ENCODE measurements at regions not wholly inside any gene's neighbourhood (a gene's known extent, or its start where the extent isn't known, plus 50 kb on each side); places are given as distances from the start of the nearest gene placed in this dataset.
"Not testable (repeated sequence)": the region's sequence is repeated elsewhere in the genome, so short reads cannot be mapped to it uniquely, and the experiment has no call there.

DNA sequence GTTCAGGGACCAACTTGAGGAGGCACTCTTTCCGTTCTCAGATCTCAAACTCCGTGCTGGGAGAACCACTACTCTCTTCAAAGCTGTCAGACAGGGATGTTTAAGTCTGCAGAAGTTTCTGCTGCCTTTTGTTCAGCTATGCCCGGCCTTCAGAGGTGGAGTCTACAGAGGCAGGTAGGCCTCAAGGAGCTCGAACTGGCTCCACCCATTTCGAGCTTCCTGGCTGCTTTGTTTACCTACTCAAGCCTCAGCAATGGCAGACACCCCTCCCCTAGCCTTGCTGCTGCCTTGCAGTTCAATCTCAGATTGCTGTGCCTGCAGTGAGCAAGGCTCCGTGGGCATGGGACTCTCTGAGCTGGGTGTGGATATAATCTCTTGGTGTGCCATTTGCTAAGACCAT lies 108.2 kb downstream of the DHRS2 start:
- H3K4me3 ChIP-seq, H3K27ac ChIP-seq: not testable (repeated sequence)

DNA sequence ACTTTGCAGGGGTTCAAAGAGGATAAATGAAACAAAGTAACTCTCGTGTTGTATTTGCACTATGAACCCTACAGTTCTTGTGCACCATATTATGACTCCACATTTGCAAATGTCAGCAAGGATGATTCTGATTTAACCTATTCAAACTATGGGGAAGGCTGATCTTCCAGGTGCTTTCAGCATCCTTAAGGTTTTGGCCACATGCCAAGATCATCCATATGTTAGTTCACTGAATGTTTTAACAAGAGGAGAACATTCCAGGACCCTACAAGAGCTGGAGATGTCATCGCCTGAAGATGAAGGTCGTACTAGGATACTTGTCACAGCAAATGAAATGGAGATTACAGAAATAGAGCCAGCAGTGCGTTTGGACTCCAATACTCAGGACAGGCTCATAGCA lies 114.2 kb downstream of the DHRS2 start:
- Histone ChIP-seq H3K27ac (no peak overlapping the region), H3K4me3 (no peak overlapping the region)

DNA sequence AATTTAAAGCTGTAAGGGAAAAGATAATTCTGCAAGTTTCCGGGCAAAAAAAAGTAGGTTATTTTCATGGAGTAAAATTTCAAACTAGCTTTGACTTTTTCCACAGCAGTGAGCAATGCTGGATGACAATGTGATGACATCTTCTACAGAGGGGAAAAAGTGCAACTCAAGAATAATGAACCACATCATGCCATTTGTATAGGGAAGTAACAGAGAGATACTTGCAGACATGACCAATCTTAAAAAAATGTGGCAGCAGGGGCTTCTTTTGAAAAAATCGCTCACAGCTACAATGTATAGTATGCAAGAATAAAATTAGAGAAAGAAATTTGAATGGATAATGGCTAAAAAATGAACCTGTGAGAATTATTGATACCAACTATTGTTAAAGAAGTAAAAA lies 115.5 kb downstream of the DHRS2 start:
- Histone ChIP-seq H3K4me3 (no peak overlapping the region), H3K27ac (no peak overlapping the region)

DNA sequence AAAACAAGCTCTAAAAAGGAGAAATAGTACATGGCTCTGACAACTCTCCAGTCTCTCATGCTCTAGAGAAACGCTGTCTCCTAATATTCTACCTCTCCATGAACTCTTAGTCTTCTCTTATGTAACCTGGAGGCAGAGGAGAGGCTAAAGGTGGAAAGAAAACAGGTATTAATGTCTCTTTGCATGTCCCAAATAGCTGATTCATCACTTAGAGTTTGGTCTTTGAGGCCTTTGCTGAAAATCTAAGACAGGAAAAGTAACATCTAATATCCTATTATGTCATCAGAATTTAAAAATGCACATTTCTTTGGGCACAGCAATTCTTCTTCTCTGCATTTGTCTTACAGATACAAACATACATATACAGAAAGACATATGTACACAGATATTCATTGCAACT lies 127.2 kb downstream of the DHRS2 start:
- Histone ChIP-seq H3K27ac (no peak overlapping the region), H3K4me3 (no peak overlapping the region)

DNA sequence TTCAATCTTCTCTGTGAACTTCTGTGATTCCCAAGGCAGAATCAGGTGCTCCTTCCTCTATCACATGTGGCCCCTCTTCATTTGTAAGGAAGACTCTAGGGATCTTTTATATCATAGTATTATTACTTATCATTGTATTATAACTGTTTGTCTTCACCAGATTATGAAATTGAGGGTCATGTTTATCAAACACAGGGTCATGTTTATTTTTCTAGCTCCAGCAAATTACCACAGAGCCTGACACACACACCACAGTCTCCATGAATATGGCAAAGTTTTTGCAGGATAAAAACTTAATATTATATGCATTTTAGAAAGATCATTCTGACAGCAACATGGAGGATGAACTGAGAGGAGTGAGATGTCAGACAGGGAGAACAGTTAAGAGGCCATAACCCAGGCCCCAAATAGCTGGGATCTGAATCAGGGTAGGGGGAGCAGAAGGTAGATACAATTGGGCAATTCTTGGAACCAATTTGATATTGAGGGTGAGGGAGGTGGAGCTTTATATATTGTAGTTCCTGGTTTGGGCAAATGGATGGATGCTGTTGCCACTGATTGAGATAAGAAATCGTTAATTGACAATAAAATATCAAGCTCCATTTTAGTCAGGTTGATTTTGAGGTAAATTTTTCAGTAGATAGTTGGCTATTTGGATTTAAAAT lies 130.7 kb downstream of the DHRS2 start:
- Histone ChIP-seq H3K4me3 (no peak overlapping the region), H3K27ac (no peak overlapping the region)

DNA sequence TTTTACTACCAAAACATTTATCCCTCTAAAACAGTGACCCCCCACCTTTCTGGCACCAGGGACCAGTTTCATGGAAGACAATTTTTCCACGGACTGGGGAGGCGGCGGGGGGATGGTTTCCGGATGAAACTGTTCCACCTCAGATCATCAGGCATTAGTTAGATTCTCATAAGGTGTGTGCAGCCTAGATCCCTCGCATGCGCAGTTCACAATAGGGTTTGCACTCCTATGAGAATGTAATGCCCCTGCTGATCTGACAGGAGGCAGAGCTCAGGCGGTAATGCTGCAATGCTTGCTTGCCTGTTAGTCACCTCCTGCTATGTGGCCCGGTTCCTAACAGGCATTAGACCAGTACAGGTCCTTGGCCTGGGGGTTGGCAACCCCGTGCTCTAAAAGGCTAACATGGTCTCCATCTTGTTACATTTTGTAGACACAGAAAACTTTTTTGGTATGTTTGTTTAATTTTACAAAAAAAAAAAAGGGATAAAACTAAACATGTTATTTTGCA lies 133.1 kb downstream of the DHRS2 start:
- H3K27ac ChIP-seq = not testable (repeated sequence)

DNA sequence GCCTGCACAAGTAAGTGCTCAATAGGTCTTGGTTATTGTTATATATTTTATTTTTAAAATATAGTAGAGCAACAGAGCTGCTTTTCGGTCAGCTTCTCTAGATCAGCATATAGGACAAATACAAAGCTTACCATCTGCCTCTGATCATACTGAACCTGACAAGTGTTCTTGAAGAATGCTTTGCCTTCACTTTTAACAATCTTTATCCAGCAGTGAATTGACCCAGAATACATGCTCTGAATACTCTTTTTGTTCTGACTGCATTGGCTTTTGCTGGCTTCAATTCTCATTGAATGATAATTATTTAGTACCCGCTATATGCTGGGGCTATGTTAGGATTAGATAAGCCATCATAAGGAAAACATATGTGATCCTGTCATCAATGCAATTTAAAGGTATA lies 137.8 kb downstream of the DHRS2 start:
- H3K27ac ChIP-seq = no peak overlapping the region
- no peak overlapping the region for H3K4me3 ChIP-seq

More for the DNA sequence above, 133.1 kb downstream of the DHRS2 start:
- H3K4me3 ChIP-seq = not testable (repeated sequence)

DNA sequence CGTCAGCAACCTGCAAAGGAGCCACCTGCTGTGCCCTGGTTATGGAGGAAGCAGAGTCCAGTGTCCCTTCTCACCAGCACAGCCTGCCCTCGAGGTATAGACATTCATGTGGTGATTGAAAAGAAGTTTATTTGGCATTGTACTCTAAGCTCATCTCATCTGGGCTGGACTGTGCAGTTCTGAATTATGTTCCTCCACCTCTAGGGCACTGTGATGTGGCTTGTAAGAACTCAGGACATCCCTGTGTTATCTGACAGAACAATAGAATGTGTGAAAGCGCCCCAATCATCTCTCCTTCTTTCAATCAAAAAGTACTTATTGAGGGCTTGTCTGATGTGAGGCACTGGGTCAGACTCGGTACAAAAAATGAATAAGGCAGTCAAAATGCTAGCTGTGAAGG lies 140.1 kb downstream of the DHRS2 start:
- Histone ChIP-seq H3K27ac (no peak overlapping the region), H3K4me3 (no peak overlapping the region)

DNA sequence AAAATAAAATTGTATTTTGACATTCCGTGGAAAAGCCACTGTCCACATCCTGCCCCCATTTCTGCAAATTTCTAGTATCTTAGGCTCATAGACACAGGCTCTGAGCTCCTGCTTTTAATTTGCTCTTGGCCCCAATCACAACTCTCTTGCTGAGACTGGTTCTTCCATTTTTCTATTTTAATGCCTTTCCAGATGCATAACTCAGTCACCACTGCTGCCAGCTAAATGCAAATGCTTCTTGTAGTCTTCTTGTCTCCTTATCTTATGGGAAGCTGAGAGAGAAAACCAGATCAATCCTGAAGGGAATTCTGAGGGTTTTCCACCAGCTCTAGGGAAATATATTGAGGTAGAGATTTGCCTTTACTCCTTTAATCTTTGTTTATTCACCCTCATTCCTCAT lies 149.0 kb downstream of the DHRS2 start:
- Histone ChIP-seq H3K4me3 (no peak overlapping the region), H3K27ac (no peak overlapping the region)

DNA sequence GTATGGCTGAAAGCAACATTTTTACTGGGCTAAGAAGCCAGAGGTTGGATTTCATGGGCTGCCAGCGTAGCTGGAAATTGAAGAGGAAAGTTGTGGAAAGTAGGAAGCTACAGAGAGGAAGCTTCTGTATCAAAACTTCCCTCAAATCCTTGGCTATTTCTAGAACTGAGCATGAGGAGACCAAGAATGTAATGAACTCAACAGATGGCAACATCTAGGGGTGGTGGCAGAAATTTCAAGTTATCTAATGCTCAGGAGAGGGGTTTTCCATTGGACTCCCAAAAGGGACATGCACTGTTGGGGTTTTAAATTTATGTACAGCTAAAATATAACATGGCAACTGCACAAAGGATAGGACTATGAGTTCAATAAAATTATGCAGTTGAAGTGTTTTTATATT lies 151.3 kb downstream of the DHRS2 start:
- no peak overlapping the region for H3K27ac ChIP-seq
- H3K4me3 ChIP-seq = no peak overlapping the region

DNA sequence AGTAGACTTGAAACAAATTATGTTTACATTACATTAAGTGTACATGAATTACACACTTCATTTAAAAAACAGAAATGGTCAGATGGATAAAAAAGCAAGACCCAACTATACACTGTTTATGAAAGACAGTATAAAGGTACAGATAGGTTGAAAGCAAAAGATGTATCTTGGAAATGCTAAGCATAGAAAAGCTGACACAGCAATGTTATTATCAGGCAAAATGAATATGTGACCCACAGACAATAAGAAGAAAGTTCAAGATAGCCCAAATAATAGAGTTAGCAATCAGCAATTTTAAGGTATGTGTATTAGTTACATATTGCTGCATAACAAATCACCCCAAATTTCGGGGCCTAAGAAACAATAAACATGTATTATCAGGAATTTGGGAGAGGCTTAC lies 153.5 kb downstream of the DHRS2 start:
- Histone ChIP-seq H3K27ac (no peak overlapping the region), H3K4me3 (no peak overlapping the region)

DNA sequence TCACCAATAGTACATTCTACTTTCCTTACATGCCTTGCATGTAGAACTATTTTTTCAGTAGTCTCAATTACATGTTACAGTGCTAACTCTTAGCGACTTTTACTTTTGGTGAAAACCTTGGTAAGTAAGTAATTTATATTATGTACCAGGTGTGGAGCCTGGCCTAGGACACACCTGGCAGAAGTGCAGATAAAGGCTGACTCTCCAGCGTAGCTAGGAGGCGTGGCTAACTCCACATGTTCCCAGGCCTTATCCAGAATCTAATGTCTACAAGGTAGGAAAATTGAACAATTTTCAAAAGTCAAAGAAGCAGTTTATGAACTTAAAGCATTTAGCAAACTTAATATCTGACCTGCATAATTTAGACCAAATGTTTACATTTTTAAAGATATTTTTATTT lies 157.4 kb downstream of the DHRS2 start:
- no peak overlapping the region for H3K27ac ChIP-seq
- no peak overlapping the region for H3K4me3 ChIP-seq

DNA sequence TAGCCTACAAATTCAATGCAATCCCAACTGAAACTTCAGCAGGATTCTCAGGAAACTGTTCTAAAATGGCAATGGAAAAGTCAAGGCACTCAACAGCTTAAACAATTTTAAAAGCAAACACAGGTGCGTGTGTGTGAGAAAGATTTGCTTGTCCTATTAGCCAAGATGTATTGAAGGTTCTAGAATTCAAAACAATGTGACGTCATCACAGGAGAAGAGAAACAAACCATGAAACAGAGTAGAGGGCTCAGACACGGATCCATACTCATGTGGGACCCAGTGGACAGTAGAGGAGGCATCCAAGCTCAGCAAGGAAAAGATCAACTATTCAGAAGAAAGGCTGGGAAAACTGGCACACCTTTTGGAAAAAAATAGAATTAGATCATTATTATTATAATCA lies 152.8 kb upstream of the DHRS4 start:
- H3K27ac ChIP-seq = no peak overlapping the region
- H3K4me3 ChIP-seq = no peak overlapping the region

DNA sequence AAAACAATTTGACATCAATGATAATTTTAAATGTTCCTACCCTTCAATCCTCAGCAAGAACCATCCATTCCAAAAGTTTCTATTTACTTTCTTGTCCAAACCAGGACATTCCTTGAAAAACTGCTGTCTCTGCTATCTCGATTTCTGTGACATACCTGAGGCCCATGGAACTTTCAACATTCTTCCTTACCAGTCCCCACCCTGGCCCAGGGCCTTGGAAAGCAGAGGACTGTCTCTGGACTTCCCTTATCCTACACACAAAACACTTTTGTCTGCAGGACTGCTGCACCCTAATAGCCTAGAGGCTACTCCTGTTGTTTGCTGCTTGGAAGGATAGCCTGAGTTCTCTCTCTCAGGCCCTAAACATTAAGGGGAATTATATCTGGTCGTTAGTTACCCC lies 151.8 kb upstream of the DHRS4 start:
- Histone ChIP-seq H3K27ac (no peak overlapping the region), H3K4me3 (no peak overlapping the region)

DNA sequence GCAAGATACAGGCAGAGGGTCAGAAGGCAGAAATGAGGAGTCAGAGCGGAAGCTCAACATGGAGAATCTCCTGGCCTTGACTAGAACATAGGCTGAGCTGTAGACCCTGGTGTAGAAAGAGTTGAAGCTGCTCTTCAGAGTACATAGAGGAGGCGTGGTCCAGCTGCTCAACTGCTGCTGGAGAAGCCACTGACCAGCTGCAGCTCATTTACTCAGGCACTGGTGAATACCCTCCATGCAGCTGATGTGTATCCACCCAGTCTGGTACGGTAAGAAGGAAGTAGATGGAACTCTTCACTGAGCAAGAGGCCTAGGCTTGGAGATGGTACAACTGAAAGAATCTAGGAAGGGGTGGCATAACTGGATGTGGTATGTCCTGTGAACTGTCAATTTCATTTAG lies 148.8 kb upstream of the DHRS4 start:
- Histone ChIP-seq H3K4me3 (no peak overlapping the region), H3K27ac (no peak overlapping the region)

DNA sequence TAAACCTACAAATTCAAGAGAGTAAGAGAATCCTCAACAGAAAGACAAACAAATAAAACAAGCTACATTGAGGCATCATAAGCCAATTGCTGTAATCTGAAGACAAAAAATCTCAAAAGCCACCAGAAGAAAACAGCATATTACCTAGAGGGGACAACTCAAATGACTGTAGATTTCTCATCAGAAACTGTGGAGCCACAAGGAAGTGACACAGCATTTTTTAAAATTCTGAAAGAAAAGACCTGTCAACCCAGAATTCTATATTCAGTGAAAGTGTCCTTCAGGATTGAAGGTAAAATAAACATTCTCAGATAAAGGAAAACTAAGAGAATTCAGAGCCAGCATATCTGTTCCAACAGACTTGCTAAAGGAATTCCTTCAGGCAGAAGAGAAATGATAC lies 147.8 kb upstream of the DHRS4 start:
- no peak overlapping the region for H3K4me3 ChIP-seq
- no peak overlapping the region for H3K27ac ChIP-seq

DNA sequence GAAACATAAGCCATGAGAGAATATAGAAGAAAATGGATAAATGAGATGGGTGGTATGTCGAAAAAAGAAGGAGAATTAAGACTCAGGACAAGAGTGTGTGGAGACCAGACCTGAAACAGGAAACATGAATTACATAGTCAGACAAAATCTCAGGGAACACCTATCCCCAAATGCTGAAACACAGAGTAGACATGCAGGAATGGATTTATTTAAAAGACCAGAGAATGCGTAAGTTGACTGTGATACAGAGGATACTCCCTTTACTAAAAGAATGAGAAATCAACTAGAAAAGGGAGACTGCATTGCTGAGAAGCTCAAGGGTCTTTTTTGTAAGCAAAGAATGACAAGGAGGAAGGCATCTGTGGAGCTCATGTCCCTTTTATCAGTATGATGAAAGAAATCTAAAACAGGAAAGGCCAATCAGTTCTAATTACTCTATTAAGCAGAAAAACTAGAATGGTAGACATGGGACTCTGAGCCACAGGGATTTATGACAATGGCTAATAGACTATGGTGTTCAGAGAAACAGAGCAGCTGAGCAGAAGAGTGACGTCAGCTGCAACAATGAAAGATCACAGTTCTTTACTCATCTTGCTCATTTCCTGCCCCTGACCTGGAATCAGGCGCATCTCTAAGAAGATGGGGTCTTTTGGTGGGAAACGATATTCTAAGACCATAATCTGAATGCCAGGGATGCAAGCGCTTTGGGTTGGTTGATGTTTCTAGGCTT lies 138.9 kb upstream of the DHRS4 start:
- Histone ChIP-seq H3K27ac (no peak overlapping the region), H3K4me3 (no peak overlapping the region)

DNA sequence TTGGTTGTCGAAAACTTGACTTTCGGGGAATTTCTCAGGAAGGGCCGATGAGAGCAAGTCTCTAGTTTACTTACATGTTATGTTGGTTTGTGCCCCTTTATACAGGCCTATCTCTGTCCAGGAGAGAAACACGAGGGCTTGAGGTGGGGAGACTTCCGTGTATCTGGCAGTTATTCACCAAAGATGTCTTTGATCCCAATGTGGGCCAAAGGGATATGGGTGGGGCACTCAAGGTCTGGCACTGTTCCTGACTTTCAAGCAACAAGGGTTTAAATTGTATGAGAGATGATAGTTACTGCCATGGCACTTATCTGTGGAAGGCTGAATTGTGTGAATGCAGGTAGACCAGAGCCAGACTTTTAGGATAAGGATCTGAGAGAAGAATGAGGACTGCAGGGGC lies 137.2 kb upstream of the DHRS4 start:
- no peak overlapping the region for H3K27ac ChIP-seq
- H3K4me3 ChIP-seq = no peak overlapping the region

DNA sequence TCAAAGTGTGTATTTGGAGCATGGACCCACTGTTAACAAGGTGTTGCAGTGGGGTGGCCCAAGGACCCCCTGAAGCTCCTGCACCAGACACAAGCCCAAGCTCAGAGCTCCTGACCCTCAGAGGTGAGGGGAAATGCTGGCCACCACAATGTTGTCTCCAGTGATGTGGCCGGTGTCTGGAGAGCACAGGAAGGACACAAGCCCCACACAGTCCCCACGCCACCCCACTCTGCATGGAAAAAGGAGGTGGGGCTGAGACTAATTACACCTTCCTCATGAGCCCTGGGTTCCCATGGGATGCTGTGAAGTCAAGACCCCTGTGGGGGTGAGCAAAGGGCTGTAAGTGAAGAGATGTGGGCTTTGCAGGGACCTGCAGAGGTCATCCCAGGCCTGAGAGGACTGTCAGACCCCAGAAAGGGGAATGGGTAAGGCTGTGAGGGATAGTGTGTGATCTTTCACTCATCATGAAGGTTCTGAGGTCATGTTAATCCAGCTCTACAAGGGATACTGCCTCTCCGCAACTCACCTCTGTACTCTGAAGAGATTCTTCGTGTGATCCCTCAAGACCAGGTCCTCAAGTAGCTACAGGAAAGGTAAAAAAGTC lies 136.3 kb upstream of the DHRS4 start:
- no peak overlapping the region for H3K4me3 ChIP-seq
- no peak overlapping the region for H3K27ac ChIP-seq

DNA sequence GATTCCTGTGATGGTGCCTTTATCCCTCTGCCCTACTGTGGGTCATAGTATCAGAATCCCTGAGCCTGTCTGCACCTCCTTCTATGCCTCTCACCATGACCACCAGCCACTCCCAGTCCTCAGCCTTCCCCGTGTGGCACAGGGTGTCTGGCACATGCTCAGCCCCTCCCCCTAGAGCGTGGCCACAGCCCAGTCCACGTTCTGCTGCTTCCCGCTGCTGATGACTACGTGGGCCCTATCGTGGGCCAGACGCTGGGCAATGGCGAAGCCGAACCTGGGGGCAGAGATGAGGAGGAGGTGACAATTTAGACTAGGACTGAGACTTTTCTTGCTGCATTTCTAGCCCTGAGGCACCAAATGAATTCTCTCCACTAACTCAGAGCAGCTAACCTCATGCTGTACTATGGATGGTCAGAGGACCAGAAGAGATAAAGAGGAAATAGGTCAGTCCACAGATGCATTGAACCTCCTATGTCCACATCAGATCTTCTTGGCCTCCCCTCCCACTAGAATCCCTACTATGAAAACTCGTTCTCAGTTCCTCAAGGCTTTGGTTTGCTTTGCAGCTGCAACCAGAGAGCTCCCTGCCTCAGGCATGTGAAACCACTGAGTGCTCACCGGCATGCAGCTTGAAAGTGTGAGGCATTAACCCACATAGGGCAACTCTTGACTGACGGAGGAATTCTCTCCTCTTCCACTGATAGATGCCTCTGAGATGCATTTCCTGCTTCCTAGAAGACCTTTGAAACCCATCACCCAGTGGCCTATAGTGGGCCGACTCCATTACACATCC lies 126.3 kb upstream of the DHRS4 start:
- no peak overlapping the region for H3K27ac ChIP-seq
- no peak overlapping the region for H3K4me3 ChIP-seq

DNA sequence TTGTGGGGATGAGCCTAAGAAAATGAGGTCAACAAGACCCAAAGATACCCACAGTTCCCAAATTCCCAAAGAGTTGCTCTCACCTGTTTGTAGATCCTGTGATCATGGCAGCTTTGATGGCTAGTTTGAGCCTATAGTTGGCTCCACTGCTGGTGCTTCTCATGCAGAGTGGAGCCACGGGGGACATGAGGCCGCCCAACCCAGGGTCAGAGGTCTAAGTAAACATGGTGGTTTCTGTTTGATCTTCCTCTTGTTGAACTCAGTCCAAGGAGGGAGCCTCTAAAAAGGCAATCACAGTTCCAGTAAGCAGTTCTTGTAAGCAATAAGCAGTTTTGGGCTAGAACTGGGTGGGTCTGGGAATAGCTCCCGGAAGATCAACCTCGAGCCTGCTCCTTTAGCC lies 125.6 kb upstream of the DHRS4 start:
- H3K4me3 ChIP-seq = no peak overlapping the region

More for the DNA sequence above, 125.6 kb upstream of the DHRS4 start:
- H3K27ac ChIP-seq = no peak overlapping the region
